D721Med (cell line): ENCODE measurements at regions not wholly inside any gene's neighbourhood (a gene's known extent, or its start where the extent isn't known, plus 50 kb on each side); places are given as distances from the start of the nearest gene placed in this dataset.
A peak's percentile ranks its signal among the peaks of the same experiment; 100 is the strongest.

Source experiments
- DNase-seq: peaks from one replicate; pipeline ENCODE4 v3.0.0; 2011; ENCODE audit warnings: low spot score; ENCODE audit not compliant: insufficient read length
- FAIRE-seq: peaks from 2 replicates; lab custom pipeline; 2011; peaks lifted over from hg19 to GRCh38; lab: Jason Lieb, UNC
- TF ChIP-seq, protein P1 (sequence below): IDR thresholded peaks from 2 replicates; pipeline ENCODE4 v1.5.1; 2012; ENCODE audit warnings: mild to moderate bottlenecking, control low read depth; ENCODE audit not compliant: insufficient read depth; ENCODE audit errors: missing control alignments

DNA sequence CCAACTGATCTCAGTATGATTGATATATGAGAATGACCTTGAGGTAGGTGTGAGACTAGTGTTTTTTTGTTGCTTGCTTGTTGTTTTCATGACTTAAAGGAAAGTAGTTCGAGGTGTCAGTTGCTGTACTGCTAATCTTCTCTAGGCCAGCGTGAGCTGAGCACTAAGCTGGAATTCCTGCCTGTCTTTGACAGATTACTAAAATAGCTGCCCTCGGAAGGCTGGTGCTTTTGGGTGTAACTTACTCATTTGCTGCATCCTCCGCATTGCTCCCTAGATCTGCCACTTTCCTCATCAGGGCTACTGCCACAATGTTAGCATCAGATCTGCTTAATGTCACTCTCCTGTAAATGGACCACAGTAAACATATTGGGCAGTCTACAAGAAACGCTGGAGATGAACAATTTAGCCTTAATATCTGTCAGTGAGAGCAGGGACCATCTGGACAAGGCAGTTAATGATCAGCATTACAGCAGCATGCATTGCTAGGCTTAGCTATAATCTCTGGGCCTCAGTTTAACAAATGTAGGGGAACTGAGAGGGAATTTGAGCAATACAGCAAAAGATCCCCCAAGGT, 106.6 kb upstream of the CDH6 start:
- FAIRE-seq (peak; percentile 92), DNase-seq (no peak)
- TF ChIP-seq, protein P1, sequence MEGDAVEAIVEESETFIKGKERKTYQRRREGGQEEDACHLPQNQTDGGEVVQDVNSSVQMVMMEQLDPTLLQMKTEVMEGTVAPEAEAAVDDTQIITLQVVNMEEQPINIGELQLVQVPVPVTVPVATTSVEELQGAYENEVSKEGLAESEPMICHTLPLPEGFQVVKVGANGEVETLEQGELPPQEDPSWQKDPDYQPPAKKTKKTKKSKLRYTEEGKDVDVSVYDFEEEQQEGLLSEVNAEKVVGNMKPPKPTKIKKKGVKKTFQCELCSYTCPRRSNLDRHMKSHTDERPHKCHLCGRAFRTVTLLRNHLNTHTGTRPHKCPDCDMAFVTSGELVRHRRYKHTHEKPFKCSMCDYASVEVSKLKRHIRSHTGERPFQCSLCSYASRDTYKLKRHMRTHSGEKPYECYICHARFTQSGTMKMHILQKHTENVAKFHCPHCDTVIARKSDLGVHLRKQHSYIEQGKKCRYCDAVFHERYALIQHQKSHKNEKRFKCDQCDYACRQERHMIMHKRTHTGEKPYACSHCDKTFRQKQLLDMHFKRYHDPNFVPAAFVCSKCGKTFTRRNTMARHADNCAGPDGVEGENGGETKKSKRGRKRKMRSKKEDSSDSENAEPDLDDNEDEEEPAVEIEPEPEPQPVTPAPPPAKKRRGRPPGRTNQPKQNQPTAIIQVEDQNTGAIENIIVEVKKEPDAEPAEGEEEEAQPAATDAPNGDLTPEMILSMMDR, result no peak

DNA sequence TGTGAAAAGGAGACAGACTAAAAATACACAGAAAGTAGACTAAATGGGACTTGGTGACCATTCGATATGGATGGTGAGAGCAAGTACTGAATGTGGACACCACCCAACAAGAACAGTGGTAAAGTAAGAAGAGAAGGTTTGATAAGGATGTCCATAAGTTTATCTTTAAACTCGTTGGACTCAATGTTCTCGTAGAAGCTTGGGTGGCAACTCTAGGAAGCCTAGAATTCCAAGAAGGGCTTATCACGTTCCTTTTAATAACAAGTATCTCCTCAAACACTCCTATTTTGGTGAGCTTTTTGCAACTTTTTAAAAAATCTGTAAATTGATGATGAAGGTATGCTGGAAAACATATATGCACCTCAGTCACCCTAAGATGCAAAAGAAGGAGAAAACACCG, 108.6 kb upstream of the CDH6 start:
- TF ChIP-seq, protein P1, result no peak
- no peak for DNase-seq
- peak; percentile 25 for FAIRE-seq

DNA sequence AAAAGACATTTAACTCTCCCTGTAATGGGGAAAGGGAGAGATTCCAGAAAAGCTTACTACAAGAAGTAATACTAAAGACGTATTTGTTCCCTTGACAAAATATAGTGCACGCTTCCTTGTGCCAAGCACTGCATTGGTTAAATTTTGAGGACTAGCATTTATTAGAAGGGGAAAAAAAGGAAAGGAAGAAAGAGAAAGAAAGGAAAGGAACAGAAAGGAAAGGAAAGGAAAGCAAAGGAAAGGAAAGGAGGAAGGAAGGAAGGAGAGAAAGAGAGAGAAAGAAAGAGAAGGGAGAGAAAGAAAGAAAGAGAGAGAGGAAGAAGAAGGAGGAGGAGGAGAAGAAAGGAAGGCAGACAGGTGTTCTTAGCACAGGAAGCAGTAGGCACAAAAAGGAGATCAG, 110.1 kb upstream of the CDH6 start:
- no peak for FAIRE-seq
- no peak for DNase-seq
- TF ChIP-seq, protein P1, result no peak

DNA sequence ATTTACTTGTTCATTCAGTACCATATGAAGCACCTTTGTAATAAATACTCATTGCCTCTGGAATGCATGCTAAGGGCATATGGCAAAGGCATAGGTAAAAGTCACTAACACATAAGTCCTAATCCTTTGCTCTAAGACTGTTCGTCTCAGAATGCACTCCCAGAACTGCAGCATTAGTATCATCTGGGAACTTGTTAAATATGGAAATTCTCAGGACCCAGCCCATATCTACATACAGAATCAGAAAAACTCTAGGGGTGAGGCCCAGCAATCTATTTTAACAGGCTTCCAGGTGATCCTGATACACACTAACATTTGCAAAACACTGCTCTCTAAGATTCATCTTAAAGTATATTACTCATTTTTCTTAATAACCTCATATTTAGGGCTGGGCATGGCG, 113.8 kb upstream of the CDH6 start:
- no peak for DNase-seq
- TF ChIP-seq, protein P1, result no peak
- no peak for FAIRE-seq

DNA sequence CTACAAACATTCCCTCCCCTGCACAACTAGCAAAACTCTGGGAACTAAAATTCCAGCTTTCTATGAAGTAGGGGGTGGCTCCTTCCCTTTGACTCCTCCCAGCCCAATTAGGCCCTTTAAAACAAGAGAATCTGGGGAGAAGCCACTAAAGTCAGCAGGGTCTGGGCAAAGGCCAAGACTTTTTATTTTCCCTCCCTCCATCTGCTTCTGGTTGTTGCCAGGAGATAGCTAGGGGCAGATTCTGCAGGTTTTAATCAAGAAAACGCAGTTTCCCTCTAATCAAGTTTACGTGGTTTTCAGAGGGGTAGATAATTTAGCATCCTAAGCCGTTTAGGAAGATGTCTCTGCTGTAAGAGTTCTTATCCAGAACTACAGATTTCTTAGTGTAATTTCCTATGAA, 114.5 kb upstream of the CDH6 start:
- TF ChIP-seq, protein P1, result no peak
- no peak for FAIRE-seq
- DNase-seq, result no peak

DNA sequence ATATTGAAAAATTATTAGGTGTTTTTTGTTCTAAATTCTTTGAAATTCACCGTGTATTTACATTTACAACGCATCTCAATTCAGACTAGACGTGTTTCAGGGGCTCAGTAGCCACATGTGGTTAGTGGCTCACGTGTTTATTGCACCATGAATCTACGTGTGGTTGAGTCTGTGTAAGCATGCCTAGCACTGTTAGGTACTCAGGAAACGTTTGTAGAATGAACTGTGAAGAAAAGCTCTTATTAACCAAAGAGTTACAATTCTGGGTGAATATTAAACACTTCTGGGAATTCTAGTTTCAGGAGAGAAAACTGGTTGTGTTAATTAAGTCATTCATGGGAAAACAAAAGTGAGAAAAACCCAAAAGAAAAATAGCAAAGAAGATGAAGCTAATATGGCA, 117.5 kb upstream of the CDH6 start:
- TF ChIP-seq, protein P1, result no peak
- no peak for FAIRE-seq
- DNase-seq, result no peak

DNA sequence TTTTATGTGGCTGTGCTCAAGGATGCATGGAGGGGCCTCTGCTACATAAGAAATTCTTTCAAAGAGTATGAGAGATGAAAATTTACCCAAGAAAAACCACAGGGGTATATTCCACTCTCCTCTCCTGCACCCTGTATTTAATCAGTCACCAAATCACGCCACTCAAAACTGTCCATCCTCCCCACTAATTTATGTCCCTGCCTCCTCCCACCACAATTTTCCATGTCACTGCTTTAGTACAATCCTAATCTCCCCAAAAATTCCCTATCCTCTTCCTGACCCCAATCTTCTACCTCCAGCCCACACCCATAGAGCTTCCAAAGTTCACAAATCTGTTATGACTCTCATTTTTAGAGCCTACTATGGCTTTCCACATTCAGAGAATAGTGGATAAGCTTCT, 125.2 kb upstream of the CDH6 start:
- no peak for DNase-seq
- TF ChIP-seq, protein P1, result no peak
- no peak for FAIRE-seq
